ENCODE measurements at regions not wholly inside any gene's neighbourhood (a gene's known extent, or its start where the extent isn't known, plus 50 kb on each side); places are given as distances from the start of the nearest gene placed in this dataset.

GRCh38 chr4:124032035-124032434 lies 635.4 kb downstream of the SPRY1 start:
- TF ChIP-seq ZFX (IDR thresholded peaks at IDR 0.05; ENCODE audit: borderline replicate concordance), result no peak
- no peak for TF ChIP-seq CTCF (IDR thresholded peaks at IDR 0.05)

GRCh38 chr4:124035364-124036041 lies 638.9 kb downstream of the SPRY1 start:
- no peak overlapping the region for H3K27ac ChIP-seq
- TF ChIP-seq ZFX (IDR thresholded peaks at IDR 0.05; ENCODE audit: borderline replicate concordance), result no peak
- no peak for TF ChIP-seq CTCF (IDR thresholded peaks at IDR 0.05)

More at GRCh38 chr4:124032035-124032434, 635.4 kb downstream of the SPRY1 start:
- H3K27ac ChIP-seq, result no peak overlapping the region

- TF ChIP-seq CTCF (IDR thresholded peaks at IDR 0.05), result no peak
- TF ChIP-seq ZFX (IDR thresholded peaks at IDR 0.05; ENCODE audit: borderline replicate concordance), result no peak
- no peak overlapping the region for H3K27ac ChIP-seq
Measured at GRCh38 chr4:124037236-124037635, 640.6 kb downstream of the SPRY1 start.

DNA sequence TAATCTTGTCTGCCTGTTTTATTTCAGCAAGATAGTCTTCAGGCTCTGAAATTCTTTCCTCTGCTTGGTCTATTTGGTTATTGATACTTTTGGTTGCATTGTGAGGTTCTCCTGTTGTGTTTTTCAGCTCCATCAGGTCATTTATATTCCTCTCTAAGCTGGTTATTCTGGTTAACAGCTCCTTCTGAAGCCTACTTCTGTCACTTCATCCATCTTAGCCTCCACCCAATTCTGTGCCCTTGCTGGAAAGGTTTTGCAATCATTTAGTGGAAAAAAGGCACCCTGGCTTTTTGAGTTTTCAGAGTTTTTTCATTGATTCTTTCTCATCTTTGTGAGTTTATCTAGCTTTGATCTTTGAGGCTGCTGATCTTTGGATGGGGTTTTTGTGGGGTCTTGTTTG lies 647.7 kb downstream of the SPRY1 start:
- no peak overlapping the region for H3K27ac ChIP-seq
- TF ChIP-seq ZFX (IDR thresholded peaks at IDR 0.05; ENCODE audit: borderline replicate concordance) (no peak), CTCF (IDR thresholded peaks at IDR 0.05) (no peak)

DNA sequence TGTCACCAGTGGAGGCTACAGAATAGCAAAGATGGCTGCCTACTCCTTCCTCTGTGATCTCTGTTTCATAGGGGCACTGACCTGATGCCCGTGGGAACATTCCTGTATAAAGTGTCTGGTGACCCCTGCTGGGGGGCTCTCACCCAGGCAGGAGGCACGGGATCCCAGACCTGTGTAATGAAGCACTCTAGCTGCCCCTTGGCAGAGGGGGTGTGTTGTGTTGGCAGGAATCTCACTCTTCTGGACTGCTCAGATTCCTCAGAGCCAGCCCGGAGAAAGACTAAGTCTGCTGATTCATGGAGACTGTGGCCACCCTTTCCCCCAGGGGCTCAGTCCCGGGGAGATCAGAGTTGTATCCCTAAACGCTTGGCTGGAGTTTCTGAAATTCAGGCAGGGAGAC lies 648.3 kb downstream of the SPRY1 start:
- TF ChIP-seq ZFX (IDR thresholded peaks at IDR 0.05; ENCODE audit: borderline replicate concordance) (no peak), CTCF (IDR thresholded peaks at IDR 0.05) (no peak)
- H3K27ac ChIP-seq, result no peak overlapping the region

DNA sequence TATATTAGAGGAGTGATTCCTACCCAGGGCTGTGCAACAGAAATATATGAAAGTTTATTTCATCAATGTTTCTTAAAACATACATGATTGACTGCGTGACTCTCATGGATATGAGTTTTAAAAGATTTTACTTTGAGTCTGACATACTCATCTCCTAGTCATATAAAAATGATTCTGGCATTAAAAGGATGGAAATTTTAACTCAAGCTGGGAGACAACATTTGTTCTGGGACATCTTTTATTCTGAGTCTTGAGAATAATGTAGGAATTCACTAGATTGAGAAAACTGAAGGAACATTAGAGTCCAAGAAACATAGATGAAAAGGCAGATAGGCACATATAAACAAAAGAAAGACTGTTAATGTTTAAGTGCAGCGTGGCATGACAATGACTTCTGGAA lies 649.6 kb downstream of the SPRY1 start:
- H3K27ac ChIP-seq, result no peak overlapping the region
- TF ChIP-seq ZFX (IDR thresholded peaks at IDR 0.05; ENCODE audit: borderline replicate concordance) (no peak), CTCF (IDR thresholded peaks at IDR 0.05) (no peak)

DNA sequence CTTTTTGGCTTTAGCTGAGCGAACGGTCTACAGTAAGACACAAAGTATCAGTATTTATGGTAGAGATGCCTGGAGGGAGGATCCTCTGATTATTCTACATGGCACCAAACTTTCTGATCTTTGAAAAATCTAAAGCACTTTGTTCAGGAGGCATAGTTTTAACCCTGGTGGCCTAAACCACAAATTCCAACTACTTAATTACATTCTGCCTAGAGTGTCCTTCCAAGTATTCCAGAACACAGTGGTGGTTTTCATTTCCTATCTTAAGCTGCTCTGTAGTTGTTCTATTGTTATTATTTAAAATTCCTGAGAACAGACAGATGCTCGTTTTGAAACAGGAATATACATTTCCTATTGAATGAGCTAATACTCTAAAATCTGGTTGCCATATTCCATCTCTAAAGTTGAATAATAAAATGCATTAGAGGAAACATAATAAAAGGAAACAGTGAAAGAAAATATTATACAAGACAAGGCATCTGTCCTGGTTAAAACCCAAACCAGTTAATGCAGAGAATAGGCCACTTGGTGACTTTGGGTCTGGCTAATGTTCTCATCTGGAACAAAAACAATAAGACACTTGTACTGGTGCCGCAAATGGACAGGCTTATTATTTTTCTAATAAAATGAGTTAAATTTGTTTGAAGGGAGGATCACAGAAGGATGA lies 657.4 kb downstream of the SPRY1 start:
- TF ChIP-seq ZFX (IDR thresholded peaks at IDR 0.05; ENCODE audit: borderline replicate concordance) (no peak), CTCF (IDR thresholded peaks at IDR 0.05) (no peak)
- H3K27ac ChIP-seq, result no peak overlapping the region

Measured in 22Rv1 (cell line).